ENCODE measurements at regions not wholly inside any gene's neighbourhood (a gene's known extent, or its start where the extent isn't known, plus 50 kb on each side); places are given as distances from the start of the nearest gene placed in this dataset.

DNA sequence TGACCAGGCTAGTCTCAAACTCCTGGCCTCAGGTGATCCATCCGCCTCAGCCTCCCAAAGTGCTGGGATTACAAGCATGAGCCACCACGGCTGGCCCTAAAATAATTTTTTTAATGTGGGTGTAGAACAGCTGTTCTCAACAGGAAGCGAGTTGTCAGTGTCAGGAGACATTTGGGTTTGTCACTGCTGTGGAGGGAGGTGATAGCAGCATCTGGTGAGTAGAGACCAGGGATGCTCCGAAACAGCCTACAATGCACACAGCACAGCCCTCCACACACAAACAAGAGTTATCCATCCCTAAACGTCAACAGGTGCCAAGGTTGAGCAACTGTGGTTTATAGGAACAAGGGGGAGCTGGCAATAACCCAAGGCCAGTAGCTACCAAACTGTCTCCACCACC is 243.4 kb upstream of the STS start:
- DNase-seq: no peak

GRCh38 chrX:6898371-6898770 is 249.1 kb upstream of the STS start:
- DNase-seq: no peak

- DNase-seq: no peak
These were observed 256.1 kb upstream of the STS start for GRCh38 chrX:6891404-6891803.

- no peak for DNase-seq
These were observed 256.8 kb upstream of the STS start for GRCh38 chrX:6890544-6891261.

DNA sequence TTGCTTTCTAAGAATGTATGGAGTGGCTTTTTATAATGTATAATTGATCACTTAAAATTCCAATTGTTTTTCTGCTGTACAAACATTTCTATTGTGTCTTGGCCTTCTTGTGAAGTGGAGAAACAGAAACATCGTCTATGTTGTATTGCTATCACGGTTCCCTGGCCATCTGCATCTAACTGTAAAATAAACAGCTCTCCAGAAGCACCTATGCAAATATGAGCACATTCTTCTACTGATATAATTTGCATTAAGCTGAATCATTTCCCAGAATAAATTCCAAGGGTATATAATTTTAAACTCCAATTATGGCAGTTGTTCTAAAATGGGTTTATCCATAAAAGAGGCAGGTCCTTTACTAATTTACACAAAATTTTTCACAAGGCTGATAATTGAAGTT is 261.6 kb upstream of the STS start:
- DNase-seq: no peak

- no peak for DNase-seq
These were observed 262.1 kb upstream of the STS start for GRCh38 chrX:6885396-6885795.

DNA sequence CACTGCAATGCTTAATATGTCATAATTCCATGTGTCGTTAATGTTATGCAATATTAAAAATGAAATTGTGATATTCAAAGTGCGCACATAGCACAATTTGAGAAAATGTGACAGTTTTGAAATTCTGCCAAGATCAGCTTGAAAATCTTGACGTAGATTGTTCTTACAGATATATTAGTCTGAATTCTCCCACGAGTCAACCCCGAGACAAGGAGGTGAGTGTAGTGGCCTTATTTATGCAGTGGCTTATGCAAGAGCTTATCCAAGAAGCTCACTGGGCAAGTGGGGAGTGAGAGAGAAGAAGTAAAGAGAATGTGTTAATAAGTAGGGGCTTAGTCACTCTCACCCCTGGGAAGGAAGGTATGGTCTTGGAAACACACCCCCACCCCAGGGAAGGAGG is 286.1 kb upstream of the STS start:
- DNase-seq: no peak

DNA sequence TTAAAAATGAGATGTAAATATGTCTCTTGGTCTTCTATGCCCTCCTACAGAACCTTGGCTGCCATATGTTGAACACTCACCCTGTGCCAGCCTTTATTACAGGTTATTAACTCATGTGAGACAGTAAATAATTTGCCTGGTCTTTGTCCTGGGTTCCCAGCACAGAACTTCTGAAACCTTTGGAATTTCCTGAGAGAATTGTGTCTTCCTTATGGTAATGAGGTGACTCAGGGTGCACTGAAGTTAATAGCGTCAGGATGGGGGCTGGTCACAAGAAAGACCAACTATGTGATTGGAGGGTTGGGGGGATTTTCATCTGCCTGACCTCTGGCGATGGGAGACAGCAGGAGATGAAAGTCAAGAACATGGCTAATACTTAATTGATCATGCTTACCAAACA is 289.8 kb upstream of the STS start:
- no peak for DNase-seq

DNA sequence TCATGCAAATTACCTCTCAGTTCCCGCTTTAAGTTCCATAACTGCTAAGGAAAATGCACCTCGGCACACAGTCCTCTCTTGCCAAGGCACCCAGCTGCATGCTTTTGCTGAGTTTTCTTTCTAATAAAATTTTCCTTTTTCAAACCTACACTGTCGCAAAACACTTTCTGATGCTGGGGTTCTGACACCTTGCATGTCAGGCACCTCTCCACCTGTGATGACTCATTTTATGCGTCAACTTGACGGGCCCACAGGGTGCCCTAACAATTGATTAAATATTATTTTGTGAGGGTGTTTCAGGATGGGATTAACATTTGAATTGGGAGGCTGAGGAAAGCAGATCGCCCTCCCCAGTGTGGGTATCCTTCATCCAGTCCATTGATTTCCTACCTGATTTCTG is 291.0 kb upstream of the STS start:
- DNase-seq: no peak

- no peak for DNase-seq
These were observed 294.6 kb upstream of the STS start for GRCh38 chrX:6852869-6853268.

DNA sequence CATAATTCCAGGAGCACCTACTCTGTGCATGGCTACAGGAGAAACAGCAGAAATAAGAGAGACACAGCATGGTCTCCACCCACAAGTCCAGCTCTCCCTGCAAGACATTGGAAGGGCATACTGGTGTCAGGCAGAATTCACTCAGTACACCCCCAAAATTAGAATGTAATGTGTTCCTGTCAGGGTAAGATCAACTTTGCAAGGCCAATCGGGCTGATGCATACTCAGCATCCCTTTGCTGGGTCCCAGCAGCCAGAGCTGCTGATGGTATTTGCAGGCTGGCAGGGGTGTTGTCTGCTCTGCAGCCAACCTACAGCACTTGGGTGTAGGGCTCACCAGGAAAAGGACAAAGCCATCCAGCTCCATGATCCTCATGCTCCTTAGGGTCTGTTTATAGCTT is 295.4 kb upstream of the STS start:
- no peak for DNase-seq

- no peak for DNase-seq
These were observed 296.4 kb upstream of the STS start for GRCh38 chrX:6851140-6851539.

DNA sequence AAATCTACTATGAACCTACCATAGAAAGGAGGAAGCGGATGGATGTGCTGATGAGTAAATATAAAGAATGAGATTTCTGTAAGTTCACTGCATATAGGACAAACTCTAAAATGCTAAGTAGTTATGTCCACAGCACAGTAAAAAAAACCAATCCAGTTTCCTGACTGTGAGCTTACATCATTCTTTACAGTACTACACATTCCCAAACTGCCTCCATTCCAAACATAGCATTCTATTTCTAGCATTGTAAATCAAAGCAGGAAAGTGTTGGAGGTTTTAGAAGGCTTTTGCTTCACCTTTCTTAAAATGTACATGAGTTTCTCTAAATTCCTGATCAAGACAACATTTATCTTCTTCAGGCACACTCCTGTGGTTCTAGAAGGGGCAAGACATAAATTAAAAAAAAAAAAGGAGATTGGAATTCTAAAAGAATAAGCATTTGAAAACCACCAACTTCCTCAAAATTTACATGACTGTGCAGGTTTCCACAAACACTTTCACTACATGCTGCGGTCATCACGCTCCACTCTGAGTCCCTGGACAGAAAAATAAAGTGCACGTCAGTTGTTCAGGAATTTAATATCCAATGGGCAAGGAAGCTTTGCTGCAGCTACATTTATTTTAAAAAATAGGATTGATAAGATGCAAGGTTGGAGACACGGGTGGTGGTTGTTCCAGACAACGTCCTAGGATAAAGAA is 297.6 kb upstream of the STS start:
- no peak for DNase-seq

GRCh38 chrX:6832619-6833018 is 297.7 kb upstream of the VCX3A start:
- DNase-seq: no peak

GRCh38 chrX:6826856-6827255 is 291.9 kb upstream of the VCX3A start:
- no peak for DNase-seq

GRCh38 chrX:6821730-6822129 is 286.8 kb upstream of the VCX3A start:
- no peak for DNase-seq

DNA sequence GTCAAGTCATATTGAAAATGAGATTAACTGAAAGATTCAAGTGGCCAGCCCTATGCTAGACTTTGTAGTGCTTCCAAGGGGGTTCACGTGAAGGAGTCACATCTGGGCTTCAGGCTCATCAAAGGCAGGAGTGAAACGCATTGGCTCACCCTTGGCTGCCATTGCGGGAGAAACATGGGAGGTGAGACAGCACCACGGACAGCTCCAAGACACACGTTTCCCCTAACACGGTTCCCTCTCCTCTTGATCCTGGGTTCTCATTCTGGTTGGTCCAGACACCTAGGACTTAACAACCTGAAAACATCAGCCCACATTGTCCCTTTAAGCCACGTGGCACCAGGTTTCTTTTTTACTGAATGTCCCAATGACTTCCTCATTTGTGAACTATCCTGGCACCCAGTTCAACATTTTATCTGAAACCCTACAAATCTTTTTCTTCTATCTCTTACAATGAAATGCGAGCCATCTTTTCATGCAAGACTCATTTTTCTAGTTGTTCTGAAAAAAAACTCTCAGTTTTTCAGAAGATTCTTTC is 279.0 kb upstream of the VCX3A start:
- no peak for DNase-seq

- DNase-seq: no peak
These were observed 277.2 kb upstream of the VCX3A start for GRCh38 chrX:6812087-6812486.

DNA sequence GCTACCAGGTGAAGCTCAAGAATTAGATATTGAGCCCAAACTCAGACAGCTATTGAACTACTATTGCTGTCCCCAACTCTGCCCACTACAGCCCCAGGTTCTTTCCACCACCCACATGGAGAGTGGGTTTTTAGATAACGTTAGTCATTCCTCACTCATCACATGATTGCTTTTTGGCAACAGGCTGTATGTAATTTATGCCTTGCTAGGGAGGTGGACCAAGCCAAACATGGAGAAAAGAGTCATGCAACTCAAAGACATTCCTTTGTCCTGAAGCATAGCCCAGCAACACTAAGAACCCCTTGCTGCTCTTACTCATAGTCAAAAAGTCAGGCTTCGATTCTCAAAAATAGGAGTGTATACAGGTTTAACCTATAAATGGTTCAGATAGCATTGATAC is 275.9 kb upstream of the VCX3A start:
- DNase-seq: no peak

DNA sequence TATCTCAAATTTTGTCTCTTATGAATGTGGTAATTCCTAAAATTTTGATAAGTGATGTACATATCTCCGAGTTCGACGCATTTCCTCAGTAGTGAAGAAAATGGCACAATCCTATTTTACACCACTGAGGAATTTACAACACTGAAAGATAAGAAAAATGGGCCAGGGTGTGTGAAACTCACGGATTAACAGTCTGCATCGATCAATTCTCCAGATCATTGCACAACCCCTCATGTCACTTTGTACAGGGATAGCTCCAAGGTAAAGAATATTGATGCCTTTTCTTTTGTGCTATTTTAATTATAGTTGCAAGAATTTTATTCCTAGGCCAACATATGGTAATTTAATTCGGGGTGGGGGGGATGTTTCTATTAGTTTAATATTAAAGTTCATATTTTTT is 268.7 kb upstream of the VCX3A start:
- no peak for DNase-seq

- DNase-seq: no peak
These were observed 258.1 kb upstream of the VCX3A start for GRCh38 chrX:6793000-6793399.

GRCh38 chrX:6783912-6784311 is 249.0 kb upstream of the VCX3A start:
- DNase-seq: no peak

- no peak for DNase-seq
These were observed 247.9 kb upstream of the VCX3A start for GRCh38 chrX:6782831-6783230.
